Activated B cell treated with CpG ODN at 0.5 μM for 24 hours (primary cell): ENCODE measurements at regions not wholly inside any gene's neighbourhood (a gene's known extent, or its start where the extent isn't known, plus 50 kb on each side); places are given as distances from the start of the nearest gene placed in this dataset.
"Not testable (repeated sequence)": the region's sequence is repeated elsewhere in the genome, so short reads cannot be mapped to it uniquely, and the experiment has no call there.

Experiments used
- ATAC-seq: fragments of 200-7000 bp; cut with Tn5 transposase; one replicate; pipeline ENCODE4 v1.10.0; 2021; ENCODE audit warnings: low read depth, mild to moderate bottlenecking, moderate library complexity
- CTCF ChIA-PET: fragments of 350-600 bp; sonication (Branson Sonifier 250); formaldehyde crosslinking; loops from one replicate; lab custom pipeline; 2021; ENCODE audit warnings: antibody characterized with exemption; lab: Charles Lee
- POLR2A ChIA-PET: fragments of 350-600 bp; sonication (Branson Sonifier 250); formaldehyde crosslinking; loops from one replicate; lab custom pipeline; 2021; ENCODE audit warnings: antibody characterized with exemption; lab: Charles Lee
- DNase-seq: peaks from one replicate; pipeline ENCODE4 v3.0.0; 2022
- H3K27ac Mint-ChIP-seq: one replicate; pipeline ENCODE4 v1.8.0; 2020; ENCODE audit warnings: mixed read lengths
- H3K27me3 Mint-ChIP-seq: one replicate; pipeline ENCODE4 v1.8.0; 2021; ENCODE audit warnings: mixed read lengths
- H3K36me3 Mint-ChIP-seq: one replicate; pipeline ENCODE4 v1.8.0; 2021; ENCODE audit warnings: low read depth, mixed read lengths
- H3K4me1 Mint-ChIP-seq: one replicate; pipeline ENCODE4 v1.8.0; 2021; ENCODE audit warnings: mixed read lengths
- H3K4me3 Mint-ChIP-seq: one replicate; pipeline ENCODE4 v1.8.0; 2020; ENCODE audit warnings: mild to moderate bottlenecking, mixed read lengths
- H3K9me3 Mint-ChIP-seq: one replicate; pipeline ENCODE4 v1.8.0; 2020; ENCODE audit warnings: mixed read lengths
- intact Hi-C: fragments of 100-400 bp; cut with micrococcal nuclease; formaldehyde crosslinking; loops from one replicate; pipeline ENCODE4 v1.15.1; 2024
- TF ChIP-seq, protein P1 (sequence below): fragments of 200-600 bp; IDR thresholded peaks from one replicate; pipeline ENCODE4 v1.8.0; 2022; ENCODE audit warnings: antibody characterized with exemption, mild to moderate bottlenecking

DNA sequence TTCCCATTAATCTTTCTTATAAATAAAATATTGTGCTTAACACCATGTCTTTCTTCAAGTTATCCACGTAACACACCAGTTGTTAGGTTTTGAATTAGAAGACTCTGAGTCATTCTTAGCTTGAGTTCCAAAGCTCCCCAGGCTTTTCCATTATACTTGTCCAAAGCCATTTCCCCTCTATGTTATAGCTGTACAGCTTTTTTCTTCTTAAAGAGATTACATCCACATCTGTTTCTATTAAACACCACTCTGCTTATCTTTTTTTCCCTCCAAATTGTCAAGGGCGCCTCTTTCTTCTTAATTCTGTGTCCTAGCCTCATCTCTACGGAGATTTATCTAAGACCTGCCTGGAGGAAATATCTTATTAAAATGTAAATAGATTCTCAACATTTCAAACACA lies 139.4 kb upstream of the CPHXL start:
- no peaks in the 10 kb centered on the region for H3K9me3 Mint-ChIP-seq
- ChIA-PET CTCF (no interaction called here), POLR2A (no interaction called here)
- TF ChIP-seq, protein P1, sequence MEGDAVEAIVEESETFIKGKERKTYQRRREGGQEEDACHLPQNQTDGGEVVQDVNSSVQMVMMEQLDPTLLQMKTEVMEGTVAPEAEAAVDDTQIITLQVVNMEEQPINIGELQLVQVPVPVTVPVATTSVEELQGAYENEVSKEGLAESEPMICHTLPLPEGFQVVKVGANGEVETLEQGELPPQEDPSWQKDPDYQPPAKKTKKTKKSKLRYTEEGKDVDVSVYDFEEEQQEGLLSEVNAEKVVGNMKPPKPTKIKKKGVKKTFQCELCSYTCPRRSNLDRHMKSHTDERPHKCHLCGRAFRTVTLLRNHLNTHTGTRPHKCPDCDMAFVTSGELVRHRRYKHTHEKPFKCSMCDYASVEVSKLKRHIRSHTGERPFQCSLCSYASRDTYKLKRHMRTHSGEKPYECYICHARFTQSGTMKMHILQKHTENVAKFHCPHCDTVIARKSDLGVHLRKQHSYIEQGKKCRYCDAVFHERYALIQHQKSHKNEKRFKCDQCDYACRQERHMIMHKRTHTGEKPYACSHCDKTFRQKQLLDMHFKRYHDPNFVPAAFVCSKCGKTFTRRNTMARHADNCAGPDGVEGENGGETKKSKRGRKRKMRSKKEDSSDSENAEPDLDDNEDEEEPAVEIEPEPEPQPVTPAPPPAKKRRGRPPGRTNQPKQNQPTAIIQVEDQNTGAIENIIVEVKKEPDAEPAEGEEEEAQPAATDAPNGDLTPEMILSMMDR: no peak
- no peak for DNase-seq
- H3K4me3 Mint-ChIP-seq: no peak overlapping the region
- intact Hi-C loops: no loop called here
- ATAC-seq: no peak
- no peaks in the 10 kb centered on the region for H3K4me1 Mint-ChIP-seq
- H3K27ac Mint-ChIP-seq: no peak overlapping the region
- peaks cover 8% of the 10 kb centered on the region for H3K27me3 Mint-ChIP-seq
- H3K36me3 Mint-ChIP-seq: no peaks in the 10 kb centered on the region

DNA sequence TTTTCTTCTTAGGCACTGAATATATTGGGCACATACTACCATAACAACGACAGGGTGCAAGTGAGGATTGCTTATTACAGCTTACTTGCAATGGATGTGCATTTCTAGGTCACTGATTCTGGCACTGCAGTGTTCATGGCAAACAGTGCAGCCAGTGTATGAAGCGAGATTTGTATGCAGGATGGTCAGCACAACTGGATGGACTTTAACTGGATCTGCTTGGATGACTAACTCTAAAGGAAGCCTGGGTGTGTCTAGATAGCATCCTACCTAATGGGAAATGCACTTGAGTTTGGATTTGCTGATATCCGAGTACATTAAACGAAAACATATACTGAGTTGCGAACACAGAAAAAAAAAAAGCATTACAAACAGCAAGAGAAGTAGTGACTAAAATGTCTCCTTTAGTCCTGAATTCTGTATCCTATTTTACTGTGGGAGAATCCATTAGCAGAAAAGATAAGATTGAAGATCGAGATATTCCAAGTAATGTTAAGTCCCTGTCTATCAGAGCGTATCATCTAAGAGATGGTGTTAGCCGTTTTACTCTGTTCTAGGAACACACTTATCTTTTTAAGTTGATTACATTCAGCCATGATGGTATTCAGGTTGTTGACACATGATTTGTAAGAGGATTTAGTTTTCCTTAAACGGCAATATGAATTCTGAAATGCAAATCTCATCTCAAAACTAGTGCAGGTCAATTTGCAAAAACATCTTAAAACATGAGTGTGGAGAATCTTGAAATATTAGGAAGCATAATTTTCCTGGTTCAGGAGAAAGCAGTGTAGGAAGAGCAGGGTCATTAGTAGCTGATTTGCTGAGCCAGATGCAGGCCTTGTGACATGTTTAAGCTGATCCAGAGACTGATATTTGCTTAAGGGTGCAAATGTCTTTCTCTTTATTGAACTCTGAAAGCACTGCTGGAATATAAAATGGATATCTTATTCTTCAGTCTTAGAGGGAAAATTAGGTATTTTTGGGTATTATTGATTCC lies 142.6 kb upstream of the CPHXL start:
- no peaks in the 10 kb centered on the region for H3K4me1 Mint-ChIP-seq
- ChIA-PET CTCF (no interaction called here), POLR2A (no interaction called here)
- H3K36me3 Mint-ChIP-seq: no peaks in the 10 kb centered on the region
- ATAC-seq: no peak
- peaks cover 8% of the 10 kb centered on the region for H3K27me3 Mint-ChIP-seq
- intact Hi-C loops: no loop called here
- no peak for DNase-seq
- no peak overlapping the region for H3K27ac Mint-ChIP-seq
- H3K9me3 Mint-ChIP-seq: no peaks in the 10 kb centered on the region
- TF ChIP-seq, protein P1: no peak
- no peak overlapping the region for H3K4me3 Mint-ChIP-seq

DNA sequence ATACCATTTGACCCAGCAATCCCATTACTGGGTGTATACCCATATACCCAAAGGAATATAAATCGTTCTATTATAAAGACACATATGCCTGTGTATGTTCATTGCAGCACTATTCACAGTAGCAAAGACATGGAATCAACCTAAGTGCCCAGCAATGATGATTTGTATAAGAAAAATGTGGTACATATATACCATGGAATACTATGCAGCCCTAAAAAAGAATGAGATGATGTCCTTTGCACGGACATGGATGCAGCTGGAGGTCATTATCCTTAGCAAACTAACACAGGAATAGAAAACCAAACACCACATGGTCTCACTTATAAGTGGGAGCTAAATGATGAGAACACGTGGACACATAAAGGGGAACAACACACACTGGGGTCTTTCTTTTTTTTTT lies 155.0 kb upstream of the CPHXL start:
- H3K36me3 Mint-ChIP-seq, H3K27ac Mint-ChIP-seq, H3K4me3 Mint-ChIP-seq, intact Hi-C loops, DNase-seq, H3K4me1 Mint-ChIP-seq, ATAC-seq, POLR2A ChIA-PET, H3K27me3 Mint-ChIP-seq, CTCF ChIA-PET: not testable (repeated sequence)
- H3K9me3 Mint-ChIP-seq: peaks cover 12% of the 10 kb centered on the region

DNA sequence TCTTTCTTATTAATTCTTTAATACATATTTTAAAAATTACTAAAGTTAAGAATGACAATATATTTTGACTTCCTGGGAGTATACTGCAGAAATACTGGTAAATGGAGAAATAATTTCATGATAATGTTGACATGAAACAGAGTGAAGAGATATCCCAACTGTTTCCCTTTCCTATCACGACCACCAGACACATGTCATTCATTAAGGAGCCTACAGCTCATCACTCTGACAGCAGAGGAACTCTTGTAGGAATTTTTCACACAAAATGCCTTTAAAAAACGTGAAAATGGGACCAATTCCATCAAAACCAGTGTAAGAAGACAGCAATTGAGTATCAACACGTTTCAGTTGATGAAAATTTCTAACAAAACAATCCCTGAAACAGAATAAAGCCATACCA lies 172.9 kb upstream of the CPHXL start:
- no peak for DNase-seq
- no peak for ATAC-seq
- H3K4me3 Mint-ChIP-seq: no peak overlapping the region
- no peaks in the 10 kb centered on the region for H3K4me1 Mint-ChIP-seq
- no peaks in the 10 kb centered on the region for H3K36me3 Mint-ChIP-seq
- intact Hi-C loops: no loop called here
- POLR2A ChIA-PET: no interaction called here
- TF ChIP-seq, protein P1: no peak
- no peaks in the 10 kb centered on the region for H3K27me3 Mint-ChIP-seq
- H3K27ac Mint-ChIP-seq: no peak overlapping the region
- H3K9me3 Mint-ChIP-seq: no peaks in the 10 kb centered on the region
- CTCF ChIA-PET: no interaction called here

DNA sequence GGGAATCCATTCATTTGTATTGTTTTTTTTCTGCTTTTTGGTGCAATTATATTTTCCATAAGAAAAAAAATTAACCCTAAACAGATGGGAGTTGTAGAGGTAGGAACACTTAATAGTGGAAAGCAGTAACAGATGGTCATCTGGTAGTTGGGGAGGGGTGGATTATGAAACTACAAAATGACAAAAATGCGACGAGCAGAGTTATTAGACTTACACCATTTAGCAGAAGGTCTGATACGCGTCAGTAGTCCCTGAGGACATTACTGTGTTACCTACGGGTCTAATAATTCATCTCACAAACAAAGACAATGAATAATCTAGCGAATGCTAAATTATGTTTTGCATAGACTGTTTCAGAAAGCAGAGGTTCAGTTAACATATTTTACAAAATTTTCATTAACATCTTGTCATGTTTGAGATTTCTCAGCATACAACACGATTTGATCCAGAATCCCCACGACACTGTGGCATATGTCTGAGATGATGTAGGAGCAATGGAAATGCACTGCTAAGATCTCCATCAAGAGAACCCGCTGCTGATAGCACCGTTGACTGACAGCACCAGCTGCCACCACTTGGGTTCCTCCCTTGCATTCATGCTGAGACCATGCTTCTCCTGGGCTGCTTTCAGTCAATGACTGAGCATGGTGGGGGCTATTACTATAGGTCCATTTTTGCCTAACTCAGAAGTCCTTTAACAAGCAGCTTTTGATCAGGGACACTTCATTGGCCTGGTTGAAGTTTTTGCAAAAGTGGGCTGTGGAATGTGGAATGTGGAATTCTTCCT lies 182.2 kb upstream of the CPHXL start:
- ChIA-PET POLR2A (no interaction called here), CTCF (no interaction called here)
- H3K36me3 Mint-ChIP-seq: no peaks in the 10 kb centered on the region
- H3K9me3 Mint-ChIP-seq: peaks cover 2% of the 10 kb centered on the region
- no peak overlapping the region for H3K27ac Mint-ChIP-seq
- no peaks in the 10 kb centered on the region for H3K4me1 Mint-ChIP-seq
- ATAC-seq: no peak
- H3K4me3 Mint-ChIP-seq: no peak overlapping the region
- intact Hi-C loops: no loop called here
- TF ChIP-seq, protein P1: no peak
- H3K27me3 Mint-ChIP-seq: no peaks in the 10 kb centered on the region
- DNase-seq: no peak
